Superior temporal gyrus (tissue), 1 donor: ENCODE measurements at regions not wholly inside any gene's neighbourhood (a gene's known extent, or its start where the extent isn't known, plus 50 kb on each side); places are given as distances from the start of the nearest gene placed in this dataset.
"Not testable (repeated sequence)": the region's sequence is repeated elsewhere in the genome, so short reads cannot be mapped to it uniquely, and the experiment has no call there.

Experiments
- DNase-seq: peaks from one replicate; pipeline ENCODE4 v3.0.0-alpha.2; 2016; ENCODE audit errors: extremely low spot score

- no peak for DNase-seq
Observed at GRCh38 chr12:25793196-25793595, 165.3 kb upstream of the RASSF8 start.

GRCh38 chr12:25794571-25794970, 163.9 kb upstream of the RASSF8 start:
- DNase-seq = no peak

GRCh38 chr12:25796523-25797000, 161.9 kb upstream of the RASSF8 start:
- DNase-seq = no peak

- DNase-seq = no peak
Observed at GRCh38 chr12:25797386-25797785, 161.1 kb upstream of the RASSF8 start.

GRCh38 chr12:25797949-25798348, 160.5 kb upstream of the RASSF8 start:
- DNase-seq = no peak

- DNase-seq = no peak
Observed at GRCh38 chr12:25800101-25800500, 158.4 kb upstream of the RASSF8 start.

GRCh38 chr12:25801734-25802133, 156.7 kb upstream of the RASSF8 start:
- no peak for DNase-seq

- no peak for DNase-seq
Observed at GRCh38 chr12:25802143-25802542, 156.3 kb upstream of the RASSF8 start.

GRCh38 chr12:25803029-25803664, 155.3 kb upstream of the RASSF8 start:
- not testable (repeated sequence) for DNase-seq

- DNase-seq = not testable (repeated sequence)
Observed at GRCh38 chr12:25804286-25804685, 154.2 kb upstream of the RASSF8 start.

- no peak for DNase-seq
Observed at GRCh38 chr12:25806271-25806670, 152.2 kb upstream of the RASSF8 start.

- DNase-seq = no peak
Observed at GRCh38 chr12:25808604-25809003, 149.9 kb upstream of the RASSF8 start.

- DNase-seq = no peak
Observed at GRCh38 chr12:25810683-25811082, 147.8 kb upstream of the RASSF8 start.

- no peak for DNase-seq
Observed at GRCh38 chr12:25811656-25812126, 146.8 kb upstream of the RASSF8 start.

GRCh38 chr12:25812295-25812694, 146.2 kb upstream of the RASSF8 start:
- DNase-seq = no peak

GRCh38 chr12:25813843-25814242, 144.6 kb upstream of the RASSF8 start:
- DNase-seq = no peak

- no peak for DNase-seq
Observed at GRCh38 chr12:25816637-25817036, 141.8 kb upstream of the RASSF8 start.

- DNase-seq = no peak
Observed at GRCh38 chr12:25817166-25817565, 141.3 kb upstream of the RASSF8 start.

GRCh38 chr12:25818596-25819390, 139.7 kb upstream of the RASSF8 start:
- DNase-seq = no peak

GRCh38 chr12:25819691-25820090, 138.8 kb upstream of the RASSF8 start:
- DNase-seq = no peak

GRCh38 chr12:25822281-25822680, 136.2 kb upstream of the RASSF8 start:
- DNase-seq = no peak

- DNase-seq = no peak
Observed at GRCh38 chr12:25824734-25825133, 133.7 kb upstream of the RASSF8 start.

GRCh38 chr12:25825446-25825845, 133.0 kb upstream of the RASSF8 start:
- no peak for DNase-seq
